ENCODE measurements at regions not wholly inside any gene's neighbourhood (a gene's known extent, or its start where the extent isn't known, plus 50 kb on each side); places are given as distances from the start of the nearest gene placed in this dataset.

GRCh38 chr13:27712421-27712820 lies 79.9 kb upstream of the GSX1 start:
- TF ChIP-seq EZH2 (IDR thresholded peaks at IDR 0.05; ENCODE audit: low read depth, unreplicated experiment) (no peak), POLR2AphosphoS5 (IDR thresholded peaks at IDR 0.05; ENCODE audit: low read depth) (no peak), EZH2phosphoT487 (IDR thresholded peaks at IDR 0.05; ENCODE audit: unreplicated experiment) (no peak), CREB1 (CRISPR knock-in tag; IDR thresholded peaks at IDR 0.05; ENCODE audit: low read depth) (no peak)
- TF ChIP-seq, protein P1, sequence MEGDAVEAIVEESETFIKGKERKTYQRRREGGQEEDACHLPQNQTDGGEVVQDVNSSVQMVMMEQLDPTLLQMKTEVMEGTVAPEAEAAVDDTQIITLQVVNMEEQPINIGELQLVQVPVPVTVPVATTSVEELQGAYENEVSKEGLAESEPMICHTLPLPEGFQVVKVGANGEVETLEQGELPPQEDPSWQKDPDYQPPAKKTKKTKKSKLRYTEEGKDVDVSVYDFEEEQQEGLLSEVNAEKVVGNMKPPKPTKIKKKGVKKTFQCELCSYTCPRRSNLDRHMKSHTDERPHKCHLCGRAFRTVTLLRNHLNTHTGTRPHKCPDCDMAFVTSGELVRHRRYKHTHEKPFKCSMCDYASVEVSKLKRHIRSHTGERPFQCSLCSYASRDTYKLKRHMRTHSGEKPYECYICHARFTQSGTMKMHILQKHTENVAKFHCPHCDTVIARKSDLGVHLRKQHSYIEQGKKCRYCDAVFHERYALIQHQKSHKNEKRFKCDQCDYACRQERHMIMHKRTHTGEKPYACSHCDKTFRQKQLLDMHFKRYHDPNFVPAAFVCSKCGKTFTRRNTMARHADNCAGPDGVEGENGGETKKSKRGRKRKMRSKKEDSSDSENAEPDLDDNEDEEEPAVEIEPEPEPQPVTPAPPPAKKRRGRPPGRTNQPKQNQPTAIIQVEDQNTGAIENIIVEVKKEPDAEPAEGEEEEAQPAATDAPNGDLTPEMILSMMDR (conservative IDR thresholded peaks at IDR 0.05; ENCODE audit: low read depth in 2 of 2): peak in 1 of 2 experiments; percentile 37; a peak in 3 of 4 replicates
